ENCODE measurements at regions not wholly inside any gene's neighbourhood (a gene's known extent, or its start where the extent isn't known, plus 50 kb on each side); places are given as distances from the start of the nearest gene placed in this dataset.

DNA sequence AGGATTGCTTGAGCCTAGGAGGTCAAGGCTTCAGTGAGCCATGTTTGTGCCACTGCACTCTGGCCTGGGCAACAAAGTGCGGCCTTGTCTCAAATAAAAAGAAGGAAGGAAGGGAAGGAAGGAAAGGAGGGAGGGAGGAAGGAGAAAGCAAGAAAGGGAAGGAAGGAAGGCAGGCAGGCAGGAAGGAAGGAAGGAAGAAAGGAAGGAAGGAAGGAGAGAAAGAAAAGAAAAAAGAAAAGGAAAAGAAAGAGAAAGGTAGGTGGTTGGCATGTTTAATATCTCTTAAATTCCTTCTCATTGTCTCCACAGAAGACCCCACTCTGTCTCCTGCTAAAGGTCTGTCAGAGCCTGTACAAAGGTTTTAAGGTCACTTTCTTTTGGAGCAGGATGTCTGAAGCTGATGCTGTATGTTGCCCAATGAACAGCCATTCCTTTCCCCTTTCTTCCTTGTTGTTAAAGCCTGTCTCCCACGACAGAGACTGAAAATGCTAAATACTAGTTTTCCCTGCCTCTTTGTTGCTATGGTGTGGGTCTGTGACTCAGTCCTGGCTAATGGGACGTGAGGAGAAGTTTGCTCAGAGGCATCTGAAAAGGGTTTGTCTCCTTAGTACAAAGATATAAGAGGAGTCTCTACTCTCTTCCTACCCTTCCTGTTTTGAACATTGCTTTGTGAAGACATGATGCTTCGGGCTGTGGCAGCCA lies 213.3 kb downstream of the PCSK1 start:
- TF ChIP-seq POLR2AphosphoS5 (IDR thresholded peaks at IDR 0.05) (no peak), POLR2A (IDR thresholded peaks at IDR 0.05) (no peak), EP300 (IDR thresholded peaks at IDR 0.05) (no peak)
- TF ChIP-seq, protein P1, sequence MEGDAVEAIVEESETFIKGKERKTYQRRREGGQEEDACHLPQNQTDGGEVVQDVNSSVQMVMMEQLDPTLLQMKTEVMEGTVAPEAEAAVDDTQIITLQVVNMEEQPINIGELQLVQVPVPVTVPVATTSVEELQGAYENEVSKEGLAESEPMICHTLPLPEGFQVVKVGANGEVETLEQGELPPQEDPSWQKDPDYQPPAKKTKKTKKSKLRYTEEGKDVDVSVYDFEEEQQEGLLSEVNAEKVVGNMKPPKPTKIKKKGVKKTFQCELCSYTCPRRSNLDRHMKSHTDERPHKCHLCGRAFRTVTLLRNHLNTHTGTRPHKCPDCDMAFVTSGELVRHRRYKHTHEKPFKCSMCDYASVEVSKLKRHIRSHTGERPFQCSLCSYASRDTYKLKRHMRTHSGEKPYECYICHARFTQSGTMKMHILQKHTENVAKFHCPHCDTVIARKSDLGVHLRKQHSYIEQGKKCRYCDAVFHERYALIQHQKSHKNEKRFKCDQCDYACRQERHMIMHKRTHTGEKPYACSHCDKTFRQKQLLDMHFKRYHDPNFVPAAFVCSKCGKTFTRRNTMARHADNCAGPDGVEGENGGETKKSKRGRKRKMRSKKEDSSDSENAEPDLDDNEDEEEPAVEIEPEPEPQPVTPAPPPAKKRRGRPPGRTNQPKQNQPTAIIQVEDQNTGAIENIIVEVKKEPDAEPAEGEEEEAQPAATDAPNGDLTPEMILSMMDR (IDR thresholded peaks at IDR 0.05): no peak
- H3K9me3 ChIP-seq: no peaks in the 10 kb centered on the region
- intact Hi-C loops (cut with DNase I; ENCODE audit: low total_unique reads): no loop called here
- no peak for DNase-seq
- no peaks in the 10 kb centered on the region for H3K27me3 ChIP-seq
- no peak overlapping the region for H3K4me3 ChIP-seq
- no peaks in the 10 kb centered on the region for H3K36me3 ChIP-seq
- 75 to 80% (median 79%) methylated on average over 4 of the region's 4 CpGs for WGBS, 5 donors
- peaks cover 0 to 9% (median 3%) of the 10 kb centered on the region in 4 donors for H3K4me1 ChIP-seq
- no peak overlapping the region for H3K27ac ChIP-seq

DNA sequence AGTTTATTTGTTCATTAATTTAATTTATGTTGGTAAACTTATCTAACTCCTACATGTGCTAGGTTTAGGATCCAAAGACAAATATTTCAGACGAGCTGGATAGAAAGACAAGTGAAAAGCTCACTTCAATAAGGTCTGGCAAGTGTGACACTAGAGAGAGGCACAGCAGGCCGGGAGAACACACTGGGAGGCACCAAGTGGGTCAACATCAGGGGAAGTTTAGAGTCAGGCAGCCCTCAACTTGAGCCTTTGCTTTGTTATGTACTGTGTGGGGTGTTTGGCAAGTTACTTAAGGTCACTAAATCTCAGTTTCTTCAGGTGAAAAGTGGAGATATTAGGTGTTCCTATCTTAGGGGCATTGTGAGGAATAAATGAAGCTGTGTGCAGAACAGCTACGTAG lies 214.4 kb downstream of the PCSK1 start:
- Histone ChIP-seq H3K4me1 (peaks cover 0 to 18% (median 9%) of the 10 kb centered on the region in 4 donors), H3K4me3 (no peak overlapping the region), H3K27me3 (no peaks in the 10 kb centered on the region), H3K36me3 (no peaks in the 10 kb centered on the region), H3K27ac (no peak overlapping the region), H3K9me3 (no peaks in the 10 kb centered on the region)
- 64 to 73% (median 69%) methylated on average over 3 of the region's 3 CpGs for WGBS, 5 donors
- intact Hi-C loops (cut with DNase I; ENCODE audit: low total_unique reads): no loop called here
- DNase-seq: no peak
- no peak for TF ChIP-seq POLR2AphosphoS5 (IDR thresholded peaks at IDR 0.05)
- no peak for TF ChIP-seq EP300 (IDR thresholded peaks at IDR 0.05)
- TF ChIP-seq, protein P1 (IDR thresholded peaks at IDR 0.05): no peak
- TF ChIP-seq POLR2A (IDR thresholded peaks at IDR 0.05): no peak

DNA sequence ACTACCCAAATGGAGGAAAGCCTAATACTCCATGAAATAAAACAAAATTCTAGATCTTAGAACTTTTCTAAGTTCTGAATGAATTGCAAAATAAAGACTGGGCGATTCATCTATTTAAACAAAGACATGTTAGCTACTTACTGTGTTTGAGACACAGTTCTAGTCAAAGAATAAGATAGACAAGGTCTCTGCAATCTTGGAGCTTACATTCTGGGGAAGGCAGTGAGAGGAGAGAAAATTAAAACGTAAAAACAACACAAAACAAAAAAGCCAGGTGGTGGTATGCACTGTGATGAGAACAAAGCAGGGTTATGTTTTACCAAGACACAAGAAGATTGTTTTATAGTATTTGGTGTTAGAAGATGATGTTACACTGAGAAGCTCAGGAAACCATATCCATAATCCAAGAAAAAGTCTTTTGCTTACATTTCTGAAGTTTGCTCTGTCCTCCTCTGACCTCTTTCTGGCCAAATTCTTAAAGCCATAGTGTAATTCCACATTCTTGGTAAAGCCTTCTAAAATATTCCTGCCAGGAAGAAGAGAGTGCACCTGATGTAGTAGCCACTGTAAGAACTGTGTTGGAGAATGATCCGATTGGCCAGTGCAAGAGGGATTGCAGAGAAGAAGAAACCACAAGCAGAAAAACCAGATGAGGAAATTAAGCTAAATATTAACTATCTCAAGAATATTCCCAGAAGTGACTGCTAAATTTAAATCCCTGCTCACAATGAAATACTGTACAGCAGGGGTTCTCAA lies 218.4 kb downstream of the PCSK1 start:
- 51 to 62% (median 57%) methylated on average over 3 of the region's 3 CpGs for WGBS, 5 donors
- DNase-seq: no peak
- Histone ChIP-seq H3K9me3 (peaks cover 0 to 2% (median 0%) of the 10 kb centered on the region in 4 donors), H3K27ac (no peak overlapping the region), H3K36me3 (no peaks in the 10 kb centered on the region), H3K27me3 (no peaks in the 10 kb centered on the region), H3K4me1 (peaks cover 0 to 18% (median 9%) of the 10 kb centered on the region in 4 donors), H3K4me3 (no peak overlapping the region)
- TF ChIP-seq POLR2A (IDR thresholded peaks at IDR 0.05) (no peak), EP300 (IDR thresholded peaks at IDR 0.05) (no peak), POLR2AphosphoS5 (IDR thresholded peaks at IDR 0.05) (no peak)
- TF ChIP-seq, protein P1 (IDR thresholded peaks at IDR 0.05): no peak
- intact Hi-C loops (cut with DNase I; ENCODE audit: low total_unique reads): no loop called here

- Histone ChIP-seq H3K4me1 (peaks cover 0 to 10% (median 7%) of the 10 kb centered on the region in 4 donors), H3K4me3 (no peak overlapping the region), H3K36me3 (no peaks in the 10 kb centered on the region), H3K27me3 (no peaks in the 10 kb centered on the region), H3K27ac (no peak overlapping the region), H3K9me3 (peaks cover 9 to 37% (median 11%) of the 10 kb centered on the region in 4 donors)
- 79 to 95% (median 92%) methylated on average over 1 of the region's 1 CpG for WGBS, 5 donors
- intact Hi-C loops (cut with DNase I; ENCODE audit: low total_unique reads): no loop called here
- no peak for DNase-seq
- TF ChIP-seq, protein P1 (IDR thresholded peaks at IDR 0.05): no peak
- TF ChIP-seq POLR2AphosphoS5 (IDR thresholded peaks at IDR 0.05) (no peak), POLR2A (IDR thresholded peaks at IDR 0.05) (no peak), EP300 (IDR thresholded peaks at IDR 0.05) (no peak)
Observed at GRCh38 chr5:96209829-96210228, 223.2 kb downstream of the PCSK1 start.

Data from stomach (tissue), 8 donors.